Neural progenitor cell (in vitro differentiated cells): ENCODE measurements at regions not wholly inside any gene's neighbourhood (a gene's known extent, or its start where the extent isn't known, plus 50 kb on each side); places are given as distances from the start of the nearest gene placed in this dataset.

ENCODE experiments used
- DNase-seq: peaks from one replicate; pipeline ENCODE4 v3.0.0-alpha.2; 2016; ENCODE audit warnings: low spot score
- H2AFZ ChIP-seq: fragments of 200-600 bp; sonication (generic); replicated peaks from 2 replicates; pipeline ENCODE4 v1.6.1; 2016; ENCODE audit warnings: antibody characterized with exemption
- H3F3A ChIP-seq: fragments of 200-600 bp; sonication (generic); 2 replicates; pipeline ENCODE4 v1.6.1; 2016; ENCODE audit warnings: antibody characterized with exemption, low read depth
- H3K27ac ChIP-seq: fragments of 200-600 bp; sonication (generic); 2 replicates; pipeline ENCODE4 v1.5.1; 2016; ENCODE audit warnings: mild to moderate bottlenecking
- H3K27me3 ChIP-seq: fragments of 200-600 bp; sonication (generic); 2 replicates; pipeline ENCODE4 v1.6.1; 2016; ENCODE audit warnings: mild to moderate bottlenecking, moderate library complexity
- H3K36me3 ChIP-seq: fragments of 200-600 bp; sonication (generic); 2 replicates; pipeline ENCODE4 v1.5.1; 2016
- H3K4me1 ChIP-seq: fragments of 200-600 bp; sonication (generic); 2 replicates; pipeline ENCODE4 v1.6.1; 2016; ENCODE audit warnings: mixed run types
- H3K4me2 ChIP-seq: fragments of 200-600 bp; sonication (generic); 2 replicates; pipeline ENCODE4 v1.6.1; 2016
- H3K4me3 ChIP-seq: fragments of 200-600 bp; sonication (generic); 2 replicates; pipeline ENCODE4 v1.5.1; 2016
- H3K79me2 ChIP-seq: fragments of 200-600 bp; sonication (generic); 2 replicates; pipeline ENCODE4 v1.6.1; 2016; ENCODE audit warnings: low read depth
- H3K9ac ChIP-seq: fragments of 200-600 bp; sonication (generic); 2 replicates; pipeline ENCODE4 v1.6.1; 2016
- H3K9me3 ChIP-seq: fragments of 200-600 bp; sonication (generic); 2 replicates; pipeline ENCODE4 v1.5.1; 2016; ENCODE audit warnings: low read depth
- H4K20me1 ChIP-seq: fragments of 200-600 bp; sonication (generic); 2 replicates; pipeline ENCODE4 v1.6.1; 2016; ENCODE audit warnings: low read depth
- H3K27ac Mint-ChIP-seq: 3 replicates; pipeline ENCODE4 v1.8.0; 2021; ENCODE audit warnings: mixed read lengths
- H3K27me3 Mint-ChIP-seq: 2 replicates; pipeline ENCODE4 v1.8.0; 2022; ENCODE audit warnings: low read depth, mild to moderate bottlenecking, inconsistent platforms, moderate library complexity, mixed read lengths; ENCODE audit not compliant: insufficient read depth
- H3K36me3 Mint-ChIP-seq: 3 replicates; pipeline ENCODE4 v1.8.0; 2021; ENCODE audit warnings: mixed read lengths
- H3K4me1 Mint-ChIP-seq: 3 replicates; pipeline ENCODE4 v1.8.0; 2021; ENCODE audit warnings: mixed read lengths
- H3K4me3 Mint-ChIP-seq: 3 replicates; pipeline ENCODE4 v1.8.0; 2021; ENCODE audit warnings: mild to moderate bottlenecking, moderate library complexity, mixed read lengths
- H3K9me3 Mint-ChIP-seq: 3 replicates; pipeline ENCODE4 v1.8.0; 2020; ENCODE audit warnings: mixed read lengths
- CTCF ChIP-seq: fragments of 200-600 bp; sonication (generic); IDR thresholded peaks from 2 replicates; pipeline ENCODE4 v1.5.1; 2017; ENCODE audit warnings: antibody characterized with exemption, mild to moderate bottlenecking
- EZH2 ChIP-seq: fragments of 200-600 bp; sonication (generic); IDR thresholded peaks from 2 replicates; pipeline ENCODE4 v1.6.1; 2017; ENCODE audit warnings: antibody characterized with exemption, mild to moderate bottlenecking, moderate library complexity
- EZH2phosphoT487 ChIP-seq: fragments of 200-600 bp; sonication (generic); IDR thresholded peaks from 2 replicates; pipeline ENCODE4 v1.6.1; 2017; ENCODE audit warnings: antibody characterized with exemption

GRCh38 chr3:181985386-181985785 is 273.7 kb downstream of the SOX2 start:
- peaks cover 10% of the 10 kb centered on the region for H3K4me1 Mint-ChIP-seq
- no peak overlapping the region for H3K4me3 Mint-ChIP-seq
- H3K27ac Mint-ChIP-seq = no peak overlapping the region

GRCh38 chr3:181987736-181988135 is 276.0 kb downstream of the SOX2 start:
- no peak overlapping the region for H3K4me3 Mint-ChIP-seq
- Histone ChIP-seq H3K9me3 (no peaks in the 10 kb centered on the region), H3K27me3 (no peaks in the 10 kb centered on the region), H2AFZ (no peak overlapping the region), H3K4me2 (no peak overlapping the region), H4K20me1 (no peaks in the 10 kb centered on the region), H3K9ac (no peak overlapping the region), H3K27ac (no peak overlapping the region), H3K4me3 (no peak overlapping the region), H3K36me3 (no peaks in the 10 kb centered on the region), H3F3A (no peaks in the 10 kb centered on the region), H3K79me2 (no peaks in the 10 kb centered on the region), H3K4me1 (peaks cover 5% of the 10 kb centered on the region)
- H3K9me3 Mint-ChIP-seq = peaks cover 6% of the 10 kb centered on the region
- TF ChIP-seq CTCF = no peak
- no peak for TF ChIP-seq EZH2phosphoT487
- TF ChIP-seq EZH2 = no peak
- H3K27ac Mint-ChIP-seq = no peak overlapping the region
- H3K36me3 Mint-ChIP-seq = no peaks in the 10 kb centered on the region
- peaks cover 13% of the 10 kb centered on the region for H3K4me1 Mint-ChIP-seq
- H3K27me3 Mint-ChIP-seq = peaks cover 3% of the 10 kb centered on the region
- DNase-seq = no peak

More at GRCh38 chr3:181985386-181985785, 273.7 kb downstream of the SOX2 start:
- DNase-seq = no peak
- TF ChIP-seq CTCF (no peak), EZH2 (no peak), EZH2phosphoT487 (no peak)
- Histone ChIP-seq H4K20me1 (no peaks in the 10 kb centered on the region), H3K27me3 (no peaks in the 10 kb centered on the region), H3K79me2 (no peaks in the 10 kb centered on the region), H3F3A (no peaks in the 10 kb centered on the region), H3K9me3 (no peaks in the 10 kb centered on the region), H3K4me2 (no peak overlapping the region), H3K9ac (no peak overlapping the region), H3K36me3 (no peaks in the 10 kb centered on the region), H2AFZ (no peak overlapping the region), H3K27ac (no peak overlapping the region), H3K4me1 (peaks cover 5% of the 10 kb centered on the region), H3K4me3 (no peak overlapping the region)
- peaks cover 4% of the 10 kb centered on the region for H3K36me3 Mint-ChIP-seq
- H3K9me3 Mint-ChIP-seq = peaks cover 13% of the 10 kb centered on the region
- H3K27me3 Mint-ChIP-seq = peaks cover 3% of the 10 kb centered on the region

GRCh38 chr3:181998828-181999227 is 287.1 kb downstream of the SOX2 start:
- Histone ChIP-seq H3K9ac (no peak overlapping the region), H3K36me3 (no peaks in the 10 kb centered on the region), H3K79me2 (no peaks in the 10 kb centered on the region), H3K4me3 (peak overlapping the region; percentile 5), H3K27ac (no peak overlapping the region), H4K20me1 (no peaks in the 10 kb centered on the region), H2AFZ (no peak overlapping the region), H3K4me2 (peak overlapping the region; percentile 58), H3K4me1 (peaks cover 40% of the 10 kb centered on the region), H3K27me3 (no peaks in the 10 kb centered on the region), H3F3A (peaks cover 31% of the 10 kb centered on the region), H3K9me3 (no peaks in the 10 kb centered on the region)
- Mint-ChIP-seq H3K9me3 (peaks cover 7% of the 10 kb centered on the region), H3K4me1 (peaks cover 43% of the 10 kb centered on the region), H3K36me3 (no peaks in the 10 kb centered on the region), H3K4me3 (no peak overlapping the region), H3K27ac (no peak overlapping the region), H3K27me3 (peaks cover 10% of the 10 kb centered on the region)
- peak; percentile 76 for DNase-seq
- TF ChIP-seq EZH2 (no peak), CTCF (no peak), EZH2phosphoT487 (no peak)
